ENCODE measurements at regions not wholly inside any gene's neighbourhood (a gene's known extent, or its start where the extent isn't known, plus 50 kb on each side); places are given as distances from the start of the nearest gene placed in this dataset.

- no peaks in the 10 kb centered on the region for H3K4me1 ChIP-seq
- no peaks in the 10 kb centered on the region for H3K36me3 ChIP-seq
- no peaks in the 10 kb centered on the region for H3K9me3 ChIP-seq
- no peak for DNase-seq
- TF ChIP-seq, protein P1, sequence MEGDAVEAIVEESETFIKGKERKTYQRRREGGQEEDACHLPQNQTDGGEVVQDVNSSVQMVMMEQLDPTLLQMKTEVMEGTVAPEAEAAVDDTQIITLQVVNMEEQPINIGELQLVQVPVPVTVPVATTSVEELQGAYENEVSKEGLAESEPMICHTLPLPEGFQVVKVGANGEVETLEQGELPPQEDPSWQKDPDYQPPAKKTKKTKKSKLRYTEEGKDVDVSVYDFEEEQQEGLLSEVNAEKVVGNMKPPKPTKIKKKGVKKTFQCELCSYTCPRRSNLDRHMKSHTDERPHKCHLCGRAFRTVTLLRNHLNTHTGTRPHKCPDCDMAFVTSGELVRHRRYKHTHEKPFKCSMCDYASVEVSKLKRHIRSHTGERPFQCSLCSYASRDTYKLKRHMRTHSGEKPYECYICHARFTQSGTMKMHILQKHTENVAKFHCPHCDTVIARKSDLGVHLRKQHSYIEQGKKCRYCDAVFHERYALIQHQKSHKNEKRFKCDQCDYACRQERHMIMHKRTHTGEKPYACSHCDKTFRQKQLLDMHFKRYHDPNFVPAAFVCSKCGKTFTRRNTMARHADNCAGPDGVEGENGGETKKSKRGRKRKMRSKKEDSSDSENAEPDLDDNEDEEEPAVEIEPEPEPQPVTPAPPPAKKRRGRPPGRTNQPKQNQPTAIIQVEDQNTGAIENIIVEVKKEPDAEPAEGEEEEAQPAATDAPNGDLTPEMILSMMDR (IDR thresholded peaks at IDR 0.05): no peak
- TF ChIP-seq POLR2A (IDR thresholded peaks at IDR 0.05): no peak
- H3K27me3 ChIP-seq: no peaks in the 10 kb centered on the region
- H3K4me3 ChIP-seq: no peak overlapping the region
- H3K27ac ChIP-seq: no peak overlapping the region
These were observed 538.7 kb downstream of the CMPK2 start for GRCh38 chr2:6326958-6327357.

GRCh38 chr2:6336752-6337471, 528.8 kb downstream of the CMPK2 start:
- H3K36me3 ChIP-seq: no peaks in the 10 kb centered on the region
- H3K27me3 ChIP-seq: no peaks in the 10 kb centered on the region
- no peak for TF ChIP-seq POLR2A (IDR thresholded peaks at IDR 0.05)
- TF ChIP-seq, protein P1 (IDR thresholded peaks at IDR 0.05): no peak
- no peaks in the 10 kb centered on the region for H3K4me1 ChIP-seq
- DNase-seq: no peak
- no peaks in the 10 kb centered on the region for H3K9me3 ChIP-seq
- H3K4me3 ChIP-seq: no peak overlapping the region
- H3K27ac ChIP-seq: no peak overlapping the region

DNA sequence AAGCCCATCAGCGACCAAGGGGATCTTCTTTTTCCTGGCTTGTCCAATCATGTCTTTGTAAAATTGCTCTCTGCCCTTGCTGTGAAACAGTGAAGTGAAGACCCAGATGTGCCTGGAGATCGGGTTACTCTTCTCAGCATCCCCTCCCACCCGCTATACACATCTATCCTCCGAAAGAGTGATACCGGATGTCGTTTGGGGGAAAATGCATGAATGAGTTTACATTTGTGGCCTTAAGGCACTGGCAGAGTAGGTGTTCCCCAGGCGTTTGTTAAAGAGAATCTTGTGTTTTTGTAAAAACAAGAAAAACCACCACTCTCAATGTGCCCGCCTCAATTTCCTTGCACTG, 528.3 kb downstream of the CMPK2 start:
- no peak for DNase-seq
- no peaks in the 10 kb centered on the region for H3K4me1 ChIP-seq
- no peaks in the 10 kb centered on the region for H3K36me3 ChIP-seq
- H3K27ac ChIP-seq: no peak overlapping the region
- no peaks in the 10 kb centered on the region for H3K27me3 ChIP-seq
- no peak overlapping the region for H3K4me3 ChIP-seq
- H3K9me3 ChIP-seq: no peaks in the 10 kb centered on the region
- TF ChIP-seq, protein P1 (IDR thresholded peaks at IDR 0.05): no peak
- no peak for TF ChIP-seq POLR2A (IDR thresholded peaks at IDR 0.05)

DNA sequence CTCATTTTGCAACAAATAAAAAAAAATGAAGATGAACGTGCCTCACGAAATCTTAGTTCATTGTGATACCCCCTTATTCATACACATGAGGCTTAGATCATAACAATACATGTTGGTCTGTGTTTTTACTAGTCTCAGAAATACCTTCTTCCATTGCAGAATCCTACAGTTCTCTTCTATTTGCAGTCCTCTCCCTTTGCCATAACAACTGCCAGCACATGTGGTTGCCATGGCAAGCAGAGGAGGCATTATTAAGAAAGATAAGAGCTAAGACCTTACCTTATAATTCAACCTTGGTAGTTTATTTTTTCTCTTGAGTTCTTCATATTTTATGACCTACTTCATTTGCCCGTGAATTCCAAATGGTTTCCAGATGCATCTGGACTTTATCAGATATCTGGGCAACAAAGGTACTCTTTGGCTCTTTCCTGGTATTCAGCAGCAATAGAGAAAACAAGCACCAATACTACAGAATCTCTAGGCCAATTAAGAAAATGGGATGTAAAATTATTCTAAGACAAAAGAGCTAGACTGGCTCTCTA, 524.0 kb downstream of the CMPK2 start:
- TF ChIP-seq POLR2A (IDR thresholded peaks at IDR 0.05): no peak
- TF ChIP-seq, protein P1 (IDR thresholded peaks at IDR 0.05): no peak
- Histone ChIP-seq H3K36me3 (no peaks in the 10 kb centered on the region), H3K27ac (no peak overlapping the region), H3K4me3 (no peak overlapping the region), H3K27me3 (no peaks in the 10 kb centered on the region), H3K9me3 (no peaks in the 10 kb centered on the region), H3K4me1 (no peaks in the 10 kb centered on the region)
- DNase-seq: no peak

DNA sequence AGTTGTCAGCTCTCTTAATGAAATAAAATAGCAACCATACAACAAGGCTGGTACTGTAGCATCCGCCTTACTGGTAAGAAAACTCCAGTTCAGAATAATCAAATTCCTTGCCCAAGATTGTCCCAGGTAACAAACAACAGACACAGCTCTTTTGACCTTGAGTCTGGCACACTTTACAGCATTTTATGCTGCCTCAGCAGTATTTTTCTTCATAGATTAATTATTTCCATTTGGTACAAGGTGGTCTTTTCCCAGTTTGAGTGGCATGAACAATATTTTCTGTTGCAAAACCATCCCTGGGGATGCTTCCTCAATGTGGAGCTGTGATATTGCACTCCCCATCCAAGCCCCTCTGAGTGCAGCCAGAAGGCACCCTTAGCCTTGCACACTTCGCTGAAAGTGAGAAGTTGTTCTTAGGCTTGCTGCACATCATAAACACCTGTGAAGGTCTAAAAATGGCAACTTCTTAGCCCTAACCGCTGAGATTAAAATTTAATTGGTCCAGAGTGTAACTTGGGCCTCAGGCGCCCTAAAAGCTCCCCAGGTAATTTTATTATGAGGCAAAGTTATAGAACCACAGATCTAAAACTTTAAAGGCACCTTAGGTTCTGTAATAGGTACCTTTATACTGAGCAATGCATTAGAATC, 523.3 kb downstream of the CMPK2 start:
- no peak for DNase-seq
- H3K9me3 ChIP-seq: no peaks in the 10 kb centered on the region
- no peak overlapping the region for H3K4me3 ChIP-seq
- no peaks in the 10 kb centered on the region for H3K27me3 ChIP-seq
- H3K36me3 ChIP-seq: no peaks in the 10 kb centered on the region
- TF ChIP-seq POLR2A (IDR thresholded peaks at IDR 0.05): no peak
- TF ChIP-seq, protein P1 (IDR thresholded peaks at IDR 0.05): no peak
- no peak overlapping the region for H3K27ac ChIP-seq
- no peaks in the 10 kb centered on the region for H3K4me1 ChIP-seq

All from Peyer's patch (tissue), 4 donors.